Chondrocyte (in vitro differentiated cells): ENCODE measurements at regions not wholly inside any gene's neighbourhood (a gene's known extent, or its start where the extent isn't known, plus 50 kb on each side); places are given as distances from the start of the nearest gene placed in this dataset.

Experiments
- DNase-seq: peaks from one replicate; pipeline ENCODE4 v3.0.0; 2021; ENCODE audit warnings: mixed read lengths, low spot score
- H3K27ac Mint-ChIP-seq: one replicate; pipeline ENCODE4 v1.8.0; 2021; ENCODE audit warnings: mild to moderate bottlenecking, moderate library complexity, mixed read lengths; ENCODE audit not compliant: unreplicated experiment
- H3K27me3 Mint-ChIP-seq: 2 replicates; pipeline ENCODE4 v1.8.0; 2021; ENCODE audit warnings: low read depth, mixed read lengths
- H3K36me3 Mint-ChIP-seq: 2 replicates; pipeline ENCODE4 v1.8.0; 2021; ENCODE audit warnings: low read depth, mixed read lengths
- H3K4me1 Mint-ChIP-seq: 2 replicates; pipeline ENCODE4 v1.8.0; 2021; ENCODE audit warnings: low read depth, mild to moderate bottlenecking, mixed read lengths
- H3K4me3 Mint-ChIP-seq: one replicate; pipeline ENCODE4 v1.8.0; 2021; ENCODE audit warnings: mild to moderate bottlenecking, moderate library complexity, mixed read lengths; ENCODE audit not compliant: unreplicated experiment
- H3K9me3 Mint-ChIP-seq: 2 replicates; pipeline ENCODE4 v1.8.0; 2021; ENCODE audit warnings: low read depth, mixed read lengths
- TF ChIP-seq, protein P1 (sequence below): fragments of 200-600 bp; sonication (generic); IDR thresholded peaks from 2 replicates; pipeline ENCODE4 v1.5.0; 2021; ENCODE audit warnings: antibody characterized with exemption, mild to moderate bottlenecking, moderate library complexity

GRCh38 chr6:153595903-153596302, 443.1 kb upstream of the OPRM1 start:
- TF ChIP-seq, protein P1, sequence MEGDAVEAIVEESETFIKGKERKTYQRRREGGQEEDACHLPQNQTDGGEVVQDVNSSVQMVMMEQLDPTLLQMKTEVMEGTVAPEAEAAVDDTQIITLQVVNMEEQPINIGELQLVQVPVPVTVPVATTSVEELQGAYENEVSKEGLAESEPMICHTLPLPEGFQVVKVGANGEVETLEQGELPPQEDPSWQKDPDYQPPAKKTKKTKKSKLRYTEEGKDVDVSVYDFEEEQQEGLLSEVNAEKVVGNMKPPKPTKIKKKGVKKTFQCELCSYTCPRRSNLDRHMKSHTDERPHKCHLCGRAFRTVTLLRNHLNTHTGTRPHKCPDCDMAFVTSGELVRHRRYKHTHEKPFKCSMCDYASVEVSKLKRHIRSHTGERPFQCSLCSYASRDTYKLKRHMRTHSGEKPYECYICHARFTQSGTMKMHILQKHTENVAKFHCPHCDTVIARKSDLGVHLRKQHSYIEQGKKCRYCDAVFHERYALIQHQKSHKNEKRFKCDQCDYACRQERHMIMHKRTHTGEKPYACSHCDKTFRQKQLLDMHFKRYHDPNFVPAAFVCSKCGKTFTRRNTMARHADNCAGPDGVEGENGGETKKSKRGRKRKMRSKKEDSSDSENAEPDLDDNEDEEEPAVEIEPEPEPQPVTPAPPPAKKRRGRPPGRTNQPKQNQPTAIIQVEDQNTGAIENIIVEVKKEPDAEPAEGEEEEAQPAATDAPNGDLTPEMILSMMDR: no peak
- Mint-ChIP-seq H3K27ac (no peak overlapping the region), H3K9me3 (no peaks in the 10 kb centered on the region), H3K4me3 (no peak overlapping the region), H3K36me3 (no peaks in the 10 kb centered on the region), H3K4me1 (peaks cover 2% of the 10 kb centered on the region), H3K27me3 (no peaks in the 10 kb centered on the region)
- no peak for DNase-seq

GRCh38 chr6:153594871-153595270, 444.2 kb upstream of the OPRM1 start:
- Mint-ChIP-seq H3K36me3 (no peaks in the 10 kb centered on the region), H3K4me1 (peaks cover 2% of the 10 kb centered on the region), H3K27ac (no peak overlapping the region), H3K27me3 (no peaks in the 10 kb centered on the region), H3K9me3 (no peaks in the 10 kb centered on the region), H3K4me3 (no peak overlapping the region)
- DNase-seq: no peak
- TF ChIP-seq, protein P1: no peak

DNA sequence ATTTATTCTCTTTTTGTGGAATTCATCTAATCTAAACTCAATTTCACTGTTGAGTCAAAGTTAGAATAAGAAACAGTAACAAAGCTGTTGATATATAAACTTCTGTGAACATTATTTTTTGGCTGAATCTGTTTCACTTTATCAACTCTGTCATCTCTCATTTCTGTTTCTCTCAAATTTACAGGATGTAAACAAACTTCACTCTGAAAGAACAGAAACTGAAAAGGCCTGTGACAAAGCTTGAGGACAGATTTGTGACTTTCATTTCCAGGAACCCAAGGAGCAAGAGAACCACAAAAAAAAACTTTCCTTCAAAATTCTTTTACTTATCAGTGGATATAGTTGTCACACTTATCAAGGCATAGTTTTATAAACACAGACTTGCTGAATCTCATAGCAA, 447.9 kb upstream of the OPRM1 start:
- no peak for DNase-seq
- Mint-ChIP-seq H3K36me3 (no peaks in the 10 kb centered on the region), H3K4me1 (peaks cover 2% of the 10 kb centered on the region), H3K27ac (no peak overlapping the region), H3K27me3 (peaks cover 8% of the 10 kb centered on the region), H3K4me3 (no peak overlapping the region), H3K9me3 (no peaks in the 10 kb centered on the region)
- TF ChIP-seq, protein P1: no peak

- Mint-ChIP-seq H3K4me3 (no peak overlapping the region), H3K36me3 (no peaks in the 10 kb centered on the region), H3K4me1 (no peaks in the 10 kb centered on the region), H3K27ac (no peak overlapping the region), H3K27me3 (peaks cover 8% of the 10 kb centered on the region), H3K9me3 (peaks cover 1% of the 10 kb centered on the region)
- TF ChIP-seq, protein P1: no peak
- DNase-seq: no peak
These were observed 448.6 kb upstream of the OPRM1 start for GRCh38 chr6:153590411-153590810.

DNA sequence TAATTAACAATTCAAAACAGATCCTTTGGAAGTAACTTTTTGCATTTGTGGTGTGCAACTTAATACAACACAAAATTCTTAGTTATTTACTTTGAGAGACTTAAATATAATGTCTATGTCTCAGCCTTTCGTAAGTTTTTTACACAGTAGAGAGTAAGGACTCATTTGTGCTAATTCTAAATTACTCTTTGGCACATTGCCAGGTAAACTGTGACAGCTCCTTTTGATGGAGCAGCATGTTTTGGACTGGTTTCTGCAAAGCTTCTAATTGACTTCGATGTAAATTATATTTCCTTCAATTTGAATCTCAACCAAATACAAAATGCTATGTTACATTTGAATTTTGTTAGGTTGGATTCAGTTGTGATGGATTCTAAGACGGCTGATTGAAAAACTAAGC, 450.7 kb upstream of the OPRM1 start:
- DNase-seq: no peak
- TF ChIP-seq, protein P1: no peak
- no peaks in the 10 kb centered on the region for H3K4me1 Mint-ChIP-seq

More for the DNA sequence above, 450.7 kb upstream of the OPRM1 start:
- peaks cover 2% of the 10 kb centered on the region for H3K9me3 Mint-ChIP-seq
- H3K4me3 Mint-ChIP-seq: no peak overlapping the region
- H3K36me3 Mint-ChIP-seq: no peaks in the 10 kb centered on the region
- H3K27me3 Mint-ChIP-seq: peaks cover 8% of the 10 kb centered on the region
- no peak overlapping the region for H3K27ac Mint-ChIP-seq
